Progenitor cell of endocrine pancreas (in vitro differentiated cells): ENCODE measurements at regions not wholly inside any gene's neighbourhood (a gene's known extent, or its start where the extent isn't known, plus 50 kb on each side); places are given as distances from the start of the nearest gene placed in this dataset.

ENCODE experiments used
- DNase-seq: peaks from one replicate; pipeline ENCODE4 v3.0.0; 2021; ENCODE audit warnings: low spot score; ENCODE audit not compliant: unreplicated experiment
- H3K27ac Mint-ChIP-seq: 2 replicates; pipeline ENCODE4 v1.8.0; 2021; ENCODE audit warnings: mild to moderate bottlenecking, moderate library complexity, mixed read lengths
- H3K27me3 Mint-ChIP-seq: 2 replicates; pipeline ENCODE4 v1.8.0; 2021; ENCODE audit warnings: mixed read lengths
- H3K36me3 Mint-ChIP-seq: 2 replicates; pipeline ENCODE4 v1.8.0; 2022; ENCODE audit warnings: mixed read lengths; ENCODE audit not compliant: insufficient read depth
- H3K4me1 Mint-ChIP-seq: 2 replicates; pipeline ENCODE4 v1.8.0; 2021; ENCODE audit warnings: low read depth, mixed read lengths
- H3K4me3 Mint-ChIP-seq: 2 replicates; pipeline ENCODE4 v1.8.0; 2021; ENCODE audit warnings: low read depth, mild to moderate bottlenecking, moderate library complexity, mixed read lengths
- H3K9me3 Mint-ChIP-seq: 2 replicates; pipeline ENCODE4 v1.8.0; 2021; ENCODE audit warnings: low read depth, mixed read lengths
- TF ChIP-seq, protein P1 (sequence below): fragments of 200-600 bp; sonication (generic); IDR thresholded peaks from one replicate; pipeline ENCODE4 v1.5.0; 2021; ENCODE audit warnings: antibody characterized with exemption, mild to moderate bottlenecking; ENCODE audit not compliant: unreplicated experiment

DNA sequence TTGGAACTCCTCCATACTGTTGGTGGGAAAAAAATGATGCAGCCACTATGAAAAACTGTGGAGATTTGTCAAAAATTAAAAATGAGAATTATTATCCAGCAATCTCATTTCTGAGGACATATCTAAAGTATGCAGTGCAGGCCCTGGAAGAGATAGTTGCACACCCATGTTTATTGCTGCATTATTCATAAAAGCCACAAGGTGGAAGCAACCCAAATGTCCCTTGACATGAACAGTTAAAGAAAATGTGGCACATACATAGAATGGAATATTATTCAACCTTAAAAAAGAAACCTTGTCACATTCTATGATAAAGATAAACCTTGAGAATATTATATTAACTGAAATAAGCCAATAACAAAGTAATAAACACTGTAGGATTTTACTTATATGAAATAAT is 80.9 kb upstream of the ARHGEF26 start:
- Mint-ChIP-seq H3K36me3 (no peaks in the 10 kb centered on the region), H3K4me3 (no peak overlapping the region), H3K9me3 (no peaks in the 10 kb centered on the region), H3K27me3 (no peaks in the 10 kb centered on the region), H3K4me1 (no peaks in the 10 kb centered on the region), H3K27ac (no peak overlapping the region)
- no peak for DNase-seq
- TF ChIP-seq, protein P1, sequence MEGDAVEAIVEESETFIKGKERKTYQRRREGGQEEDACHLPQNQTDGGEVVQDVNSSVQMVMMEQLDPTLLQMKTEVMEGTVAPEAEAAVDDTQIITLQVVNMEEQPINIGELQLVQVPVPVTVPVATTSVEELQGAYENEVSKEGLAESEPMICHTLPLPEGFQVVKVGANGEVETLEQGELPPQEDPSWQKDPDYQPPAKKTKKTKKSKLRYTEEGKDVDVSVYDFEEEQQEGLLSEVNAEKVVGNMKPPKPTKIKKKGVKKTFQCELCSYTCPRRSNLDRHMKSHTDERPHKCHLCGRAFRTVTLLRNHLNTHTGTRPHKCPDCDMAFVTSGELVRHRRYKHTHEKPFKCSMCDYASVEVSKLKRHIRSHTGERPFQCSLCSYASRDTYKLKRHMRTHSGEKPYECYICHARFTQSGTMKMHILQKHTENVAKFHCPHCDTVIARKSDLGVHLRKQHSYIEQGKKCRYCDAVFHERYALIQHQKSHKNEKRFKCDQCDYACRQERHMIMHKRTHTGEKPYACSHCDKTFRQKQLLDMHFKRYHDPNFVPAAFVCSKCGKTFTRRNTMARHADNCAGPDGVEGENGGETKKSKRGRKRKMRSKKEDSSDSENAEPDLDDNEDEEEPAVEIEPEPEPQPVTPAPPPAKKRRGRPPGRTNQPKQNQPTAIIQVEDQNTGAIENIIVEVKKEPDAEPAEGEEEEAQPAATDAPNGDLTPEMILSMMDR: peak; percentile 45

DNA sequence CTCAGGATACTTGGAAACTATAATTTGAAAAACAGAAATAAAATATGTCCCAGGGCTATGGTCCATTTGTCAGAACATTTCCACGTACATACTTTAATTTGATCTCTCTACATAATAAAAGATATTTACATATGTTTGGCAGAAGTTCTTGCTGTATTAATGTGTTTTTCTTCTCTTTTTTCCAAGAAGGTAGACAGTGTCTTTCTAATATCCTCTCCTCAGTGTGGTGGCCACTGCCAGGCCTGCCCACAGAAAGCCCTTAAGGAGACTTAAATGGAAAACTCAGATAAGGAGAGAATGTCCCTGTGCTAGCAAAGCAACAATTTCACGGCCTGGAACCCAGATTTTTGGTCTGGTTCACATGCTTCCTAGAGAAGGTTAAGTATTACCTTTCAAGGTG is 76.5 kb upstream of the ARHGEF26 start:
- H3K4me3 Mint-ChIP-seq: no peak overlapping the region
- no peak overlapping the region for H3K27ac Mint-ChIP-seq
- TF ChIP-seq, protein P1: no peak
- H3K4me1 Mint-ChIP-seq: no peaks in the 10 kb centered on the region
- no peak for DNase-seq
- no peaks in the 10 kb centered on the region for H3K36me3 Mint-ChIP-seq
- no peaks in the 10 kb centered on the region for H3K27me3 Mint-ChIP-seq
- H3K9me3 Mint-ChIP-seq: no peaks in the 10 kb centered on the region

DNA sequence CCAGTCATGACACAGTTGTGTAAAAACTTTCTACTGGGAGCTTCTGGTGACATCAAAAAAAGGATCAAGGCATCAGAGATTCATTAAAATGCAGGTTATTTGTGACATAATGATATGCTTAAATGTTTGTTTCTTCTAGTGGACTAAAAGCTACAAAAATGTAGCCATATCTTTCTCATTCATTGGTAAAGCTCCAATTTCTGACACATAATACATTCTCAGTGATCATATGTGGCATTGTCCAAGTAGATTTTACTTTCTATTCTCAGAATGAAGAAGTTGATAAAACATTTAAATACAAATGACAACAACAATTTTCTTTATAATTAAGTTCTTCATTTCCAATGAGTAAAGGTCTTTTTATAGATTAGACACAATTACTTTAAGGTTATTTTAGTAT is 71.0 kb upstream of the ARHGEF26 start:
- no peak overlapping the region for H3K4me3 Mint-ChIP-seq
- TF ChIP-seq, protein P1: no peak
- H3K4me1 Mint-ChIP-seq: no peaks in the 10 kb centered on the region
- H3K9me3 Mint-ChIP-seq: peaks cover 3% of the 10 kb centered on the region
- H3K36me3 Mint-ChIP-seq: no peaks in the 10 kb centered on the region
- DNase-seq: no peak
- no peaks in the 10 kb centered on the region for H3K27me3 Mint-ChIP-seq
- no peak overlapping the region for H3K27ac Mint-ChIP-seq

DNA sequence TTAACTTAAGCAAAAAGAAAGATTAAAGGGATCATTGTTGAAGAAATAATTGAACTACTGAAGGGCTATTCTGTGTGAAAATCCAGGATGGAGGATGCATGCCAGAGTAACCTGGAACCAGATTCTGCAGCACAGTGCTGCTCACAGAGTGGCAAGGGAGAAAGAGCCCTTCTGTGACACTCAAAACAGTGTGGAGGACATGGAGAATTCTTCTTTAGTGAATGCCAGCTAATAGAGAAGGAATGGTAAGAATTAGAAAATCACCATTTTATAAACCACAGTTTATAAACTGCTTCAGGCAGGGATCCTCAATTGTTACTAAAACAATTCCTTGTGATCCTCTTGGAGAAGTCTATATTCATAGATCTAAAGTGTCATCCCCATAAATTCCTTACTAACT is 70.4 kb upstream of the ARHGEF26 start:
- Mint-ChIP-seq H3K4me1 (no peaks in the 10 kb centered on the region), H3K9me3 (peaks cover 3% of the 10 kb centered on the region)
- TF ChIP-seq, protein P1: no peak

DNA sequence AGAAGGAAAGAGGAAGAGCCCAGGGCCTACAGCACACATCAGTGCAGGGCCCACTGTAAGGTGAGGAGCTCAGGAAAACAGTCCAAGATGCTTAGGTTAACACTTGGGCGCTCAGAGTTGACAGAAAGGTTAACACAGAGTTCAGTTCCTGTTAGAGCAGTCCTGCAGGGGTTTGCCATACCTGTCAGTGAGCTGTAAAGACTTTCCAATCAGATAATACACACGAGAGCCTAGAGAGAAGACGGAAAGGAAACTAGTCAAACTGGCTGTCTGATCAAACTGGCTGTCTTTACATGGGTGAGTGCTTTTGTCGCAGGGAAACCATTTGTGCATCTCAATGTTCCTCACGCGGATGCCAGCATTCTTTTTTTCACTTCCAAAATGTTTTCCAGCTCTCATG is 61.4 kb upstream of the ARHGEF26 start:
- Mint-ChIP-seq H3K4me1 (peaks cover 15% of the 10 kb centered on the region), H3K4me3 (no peak overlapping the region), H3K36me3 (no peaks in the 10 kb centered on the region), H3K9me3 (no peaks in the 10 kb centered on the region), H3K27me3 (no peaks in the 10 kb centered on the region), H3K27ac (peak overlapping the region; percentile 62)
- no peak for DNase-seq
- TF ChIP-seq, protein P1: no peak

More for the DNA sequence above, 70.4 kb upstream of the ARHGEF26 start:
- no peak overlapping the region for H3K27ac Mint-ChIP-seq
- H3K27me3 Mint-ChIP-seq: no peaks in the 10 kb centered on the region
- no peaks in the 10 kb centered on the region for H3K36me3 Mint-ChIP-seq
- no peak overlapping the region for H3K4me3 Mint-ChIP-seq
- no peak for DNase-seq
